Liver (tissue), 8 donors: ENCODE measurements at regions not wholly inside any gene's neighbourhood (a gene's known extent, or its start where the extent isn't known, plus 50 kb on each side); places are given as distances from the start of the nearest gene placed in this dataset.

Experiments
- DNase-seq: peaks from one replicate; pipeline ENCODE4 v3.0.0-alpha.2; 2017; ENCODE audit warnings: low spot score
- H3K27ac ChIP-seq, 2 donors: one replicate each; pipeline ENCODE4 v1.7.0; 2013; ENCODE audit warnings: inconsistent platforms in 2 of 2, low read length in 2 of 2, control low read depth in 1 of 2, low read depth in 1 of 2, mild to moderate bottlenecking in 1 of 2
- H3K27me3 ChIP-seq, 4 donors: one replicate each; pipeline versions ENCODE4 v1.6.1 to v1.7.0; 2013; ENCODE audit warnings: low read length in 3 of 4, inconsistent platforms in 1 of 4, mild to moderate bottlenecking in 1 of 4, moderate library complexity in 1 of 4; ENCODE audit not compliant: control insufficient read depth in 4 of 4, insufficient read depth in 4 of 4
- H3K36me3 ChIP-seq, 4 donors: one replicate each; pipeline versions ENCODE4 v1.6.1 to v1.7.0; 2013; ENCODE audit warnings: low read length in 3 of 4, mild to moderate bottlenecking in 3 of 4, low read depth in 1 of 4, moderate library complexity in 1 of 4; ENCODE audit not compliant: control insufficient read depth in 4 of 4, insufficient read depth in 3 of 4
- H3K4me1 ChIP-seq, 4 donors: one replicate each; pipeline versions ENCODE4 v1.6.1 to v1.7.0; 2013; ENCODE audit warnings: low read length in 3 of 4, mild to moderate bottlenecking in 3 of 4, moderate library complexity in 1 of 4; ENCODE audit not compliant: control insufficient read depth in 4 of 4, insufficient read depth in 4 of 4
- H3K4me3 ChIP-seq, 3 donors: one replicate each; pipeline versions ENCODE4 v1.6.1 to v1.7.0; 2013; ENCODE audit warnings: low read length in 3 of 3, control low read depth in 1 of 3, low read depth in 1 of 3, mild to moderate bottlenecking in 1 of 3
- H3K9ac ChIP-seq, 2 donors: one replicate each; pipeline ENCODE4 v1.7.0; 2013; ENCODE audit warnings: low read length in 2 of 2, mild to moderate bottlenecking in 2 of 2, moderate library complexity in 2 of 2, control low read depth in 1 of 2, low read depth in 1 of 2
- H3K9me3 ChIP-seq, 4 donors: one replicate each; pipeline versions ENCODE4 v1.6.1 to v1.7.0; 2013; ENCODE audit warnings: low read length in 3 of 4; ENCODE audit not compliant: control insufficient read depth in 4 of 4
- ATF3 ChIP-seq: IDR thresholded peaks from 2 replicates; pipeline ENCODE4 v1.6.1; 2016; ENCODE audit warnings: antibody characterized with exemption
- CTCF ChIP-seq: fragments of 150-350 bp; IDR thresholded peaks from 2 replicates; pipeline ENCODE4 v1.5.1; 2017; ENCODE audit warnings: improper control_type of control experiment, low read depth, low read length; ENCODE audit not compliant: missing input control
- EGR1 ChIP-seq, 2 donors: IDR thresholded peaks; 2 replicates each; pipeline ENCODE4 v1.6.1; 2016 to 2018; ENCODE audit warnings: antibody characterized with exemption in 2 of 2, low read depth in 2 of 2
- FOXA2 ChIP-seq: IDR thresholded peaks from 2 replicates; pipeline ENCODE4 v1.6.1; 2016; ENCODE audit warnings: antibody characterized with exemption
- HNF4A ChIP-seq, 2 donors: conservative IDR thresholded peaks; 2 replicates each; pipeline ENCODE4 v1.6.1; 2016; ENCODE audit warnings: antibody characterized with exemption in 2 of 2, mild to moderate bottlenecking in 2 of 2
- HNF4G ChIP-seq: IDR thresholded peaks from 2 replicates; pipeline ENCODE4 v1.6.1; 2016; ENCODE audit warnings: antibody characterized with exemption
- JUND ChIP-seq, 2 donors: IDR thresholded peaks; 2 replicates each; pipeline ENCODE4 v1.6.1; 2016; ENCODE audit warnings: antibody characterized with exemption in 2 of 2
- NR2F2 ChIP-seq: IDR thresholded peaks from 2 replicates; pipeline ENCODE4 v1.6.1; 2016; ENCODE audit warnings: antibody characterized with exemption
- RAD21 ChIP-seq, 2 donors: IDR thresholded peaks; 2 replicates each; pipeline ENCODE4 v1.6.1; 2016; ENCODE audit warnings: antibody characterized with exemption in 2 of 2, mild to moderate bottlenecking in 2 of 2
- REST ChIP-seq: IDR thresholded peaks from 2 replicates; pipeline ENCODE4 v1.6.1; 2016; ENCODE audit warnings: antibody characterized with exemption, mild to moderate bottlenecking
- RXRA ChIP-seq, 2 donors: IDR thresholded peaks; 2 replicates each; pipeline ENCODE4 v1.6.1; 2017 to 2018; ENCODE audit warnings: antibody characterized with exemption in 2 of 2, mild to moderate bottlenecking in 1 of 2
- SP1 ChIP-seq: IDR thresholded peaks from 2 replicates; pipeline ENCODE4 v1.6.1; 2018; ENCODE audit warnings: antibody characterized with exemption, mild to moderate bottlenecking
- TAF1 ChIP-seq: conservative IDR thresholded peaks from 2 replicates; pipeline ENCODE4 v1.6.1; 2016; ENCODE audit warnings: antibody characterized with exemption, mild to moderate bottlenecking
- YY1 ChIP-seq: IDR thresholded peaks from 2 replicates; pipeline ENCODE4 v1.6.1; 2016; ENCODE audit warnings: antibody characterized with exemption, mild to moderate bottlenecking
- ZBTB33 ChIP-seq: IDR thresholded peaks from 2 replicates; pipeline ENCODE4 v1.6.1; 2016; ENCODE audit warnings: antibody characterized with exemption
- WGBS: extraction: QIAGEN DNeasy Blood & Tissue Kit; methylation state at CpG from one replicate; pipeline ENCODE4 v1.1.7; 2013; 5-methylcytosine and 5-hydroxymethylcytosine counted together
- TF ChIP-seq, protein P1 (sequence below): IDR thresholded peaks from 2 replicates; pipeline ENCODE4 v1.6.1; 2016; ENCODE audit warnings: antibody characterized with exemption
- donor health status: healthy.
- donor health status: healthy.
- donor health status: healthy.
- donor health status: healthy.
- donor health status: healthy.

DNA sequence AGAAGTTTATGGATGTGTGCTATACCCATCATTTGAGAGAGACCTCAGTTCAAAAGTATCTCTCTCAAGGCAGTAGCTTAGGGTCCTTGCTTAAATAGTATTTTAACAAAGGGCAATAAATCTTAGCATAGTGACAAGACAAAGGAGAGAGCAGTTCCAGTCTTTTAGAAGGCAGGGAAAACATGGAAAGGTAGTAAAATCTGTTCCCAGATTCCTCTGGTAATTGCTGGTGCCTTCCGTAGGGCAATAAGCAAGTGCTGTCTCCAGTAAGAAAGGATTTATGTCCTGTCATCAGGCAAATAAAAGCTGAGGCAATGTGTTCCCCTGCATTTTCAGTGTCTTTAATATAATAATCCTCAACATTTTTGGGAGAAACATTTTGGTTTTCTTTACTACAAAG lies 149.0 kb upstream of the MPHOSPH6 start:
- H3K27ac ChIP-seq: no peak overlapping the region
- no peaks in the 10 kb centered on the region for H3K27me3 ChIP-seq
- WGBS: 82% methylated on average over 1 of the region's 1 CpG
- DNase-seq: no peak
- H3K4me3 ChIP-seq: no peak overlapping the region
- no peak overlapping the region for H3K9ac ChIP-seq
- TF ChIP-seq CTCF (no peak), ATF3 (no peak), NR2F2 (no peak), EGR1 (IDR thresholded peaks at IDR 0.05; ENCODE audit: low read depth in 2 of 2) (no peak), ZBTB33 (no peak), FOXA2 (no peak), TAF1 (no peak), SP1 (no peak), RAD21 (IDR thresholded peaks at IDR 0.05) (no peak), JUND (IDR thresholded peaks at IDR 0.05) (no peak), YY1 (no peak), RXRA (IDR thresholded peaks at IDR 0.05) (no peak), REST (no peak), HNF4A (conservative IDR thresholded peaks at IDR 0.05) (no peak), HNF4G (no peak)
- TF ChIP-seq, protein P1, sequence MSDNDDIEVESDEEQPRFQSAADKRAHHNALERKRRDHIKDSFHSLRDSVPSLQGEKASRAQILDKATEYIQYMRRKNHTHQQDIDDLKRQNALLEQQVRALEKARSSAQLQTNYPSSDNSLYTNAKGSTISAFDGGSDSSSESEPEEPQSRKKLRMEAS: no peak
- peaks cover 0 to 5% (median 0%) of the 10 kb centered on the region in 4 donors for H3K4me1 ChIP-seq
- H3K9me3 ChIP-seq: peaks cover 0 to 12% (median 0%) of the 10 kb centered on the region in 4 donors
- no peaks in the 10 kb centered on the region for H3K36me3 ChIP-seq
